GM23248 (cell line): ENCODE measurements at regions not wholly inside any gene's neighbourhood (a gene's known extent, or its start where the extent isn't known, plus 50 kb on each side); places are given as distances from the start of the nearest gene placed in this dataset.

Experiments used
- EZH2 ChIP-seq: fragments of 200-600 bp; sonication (generic); IDR thresholded peaks from 2 replicates; pipeline ENCODE4 v1.6.1; 2018; ENCODE audit warnings: antibody characterized with exemption, mild to moderate bottlenecking; ENCODE audit not compliant: insufficient read depth, poor library complexity, severe bottlenecking
- EZH2phosphoT487 ChIP-seq: fragments of 200-600 bp; sonication (generic); IDR thresholded peaks from 2 replicates; pipeline ENCODE4 v1.6.1; 2018; ENCODE audit warnings: antibody characterized with exemption, moderate library complexity, mild to moderate bottlenecking, low read depth; ENCODE audit not compliant: insufficient read depth

DNA sequence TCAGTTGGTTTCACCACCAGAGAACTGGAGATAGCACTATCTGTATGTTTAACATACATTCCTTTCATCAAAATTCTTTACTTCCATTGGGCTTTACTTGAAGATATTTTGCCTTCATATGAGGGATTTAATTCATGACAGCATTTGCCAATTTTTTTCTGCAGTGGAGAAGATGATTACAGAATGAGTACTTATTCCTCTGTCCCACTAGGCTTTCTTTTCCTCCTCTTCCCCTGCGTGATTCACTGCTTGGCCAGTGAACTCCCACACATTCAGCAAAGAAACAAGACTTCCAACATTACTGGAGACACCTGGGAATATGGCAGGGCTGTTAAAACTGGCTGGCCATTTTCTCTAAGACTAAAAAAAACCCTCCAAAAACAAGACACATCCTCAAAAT lies 425.8 kb upstream of the KCNH7 start:
- TF ChIP-seq EZH2, result no peak
- TF ChIP-seq EZH2phosphoT487, result no peak
